HEK293T (cell line): ENCODE measurements at regions not wholly inside any gene's neighbourhood (a gene's known extent, or its start where the extent isn't known, plus 50 kb on each side); places are given as distances from the start of the nearest gene placed in this dataset.

Experiments used
- ARNT ChIP-seq: fragments of 450-650 bp; IDR thresholded peaks from 2 replicates; pipeline ENCODE4 v1.6.1; 2017; ENCODE audit warnings: mild to moderate bottlenecking
- BHLHE40 ChIP-seq: fragments of 450-650 bp; IDR thresholded peaks from 2 replicates; pipeline ENCODE4 v1.6.1; 2016; ENCODE audit warnings: mild to moderate bottlenecking, moderate library complexity, borderline replicate concordance
- FOXA1 ChIP-seq: fragments of 450-650 bp; IDR thresholded peaks from 2 replicates; pipeline ENCODE4 v1.6.1; 2016; ENCODE audit warnings: mild to moderate bottlenecking
- FOXK2 ChIP-seq: fragments of 450-650 bp; IDR thresholded peaks from 2 replicates; pipeline ENCODE4 v1.6.1; 2016; ENCODE audit warnings: mild to moderate bottlenecking
- FOXM1 ChIP-seq: fragments of 450-650 bp; IDR thresholded peaks from 2 replicates; pipeline ENCODE4 v1.6.1; 2017; ENCODE audit warnings: mild to moderate bottlenecking, borderline replicate concordance
- HDGF ChIP-seq: fragments of 450-650 bp; IDR thresholded peaks from 2 replicates; pipeline ENCODE4 v1.6.1; 2017; ENCODE audit warnings: antibody characterized with exemption, borderline replicate concordance
- LEF1 ChIP-seq: fragments of 450-650 bp; IDR thresholded peaks from 2 replicates; pipeline ENCODE4 v1.6.1; 2017; ENCODE audit warnings: mild to moderate bottlenecking, borderline replicate concordance
- SP1 ChIP-seq: fragments of 450-650 bp; IDR thresholded peaks from 2 replicates; pipeline ENCODE4 v1.6.1; 2017
- SUZ12 ChIP-seq: fragments of 450-650 bp; IDR thresholded peaks from 2 replicates; pipeline ENCODE4 v1.6.1; 2016; ENCODE audit warnings: mild to moderate bottlenecking
- TARDBP ChIP-seq: fragments of 450-650 bp; IDR thresholded peaks from 2 replicates; pipeline ENCODE4 v1.6.1; 2016
- ZNF384 ChIP-seq: fragments of 450-650 bp; IDR thresholded peaks from 2 replicates; pipeline ENCODE4 v1.6.1; 2016
- TF ChIP-seq, protein P1 (sequence below): fragments of 450-650 bp; IDR thresholded peaks from 2 replicates; pipeline ENCODE4 v1.6.1; 2016

GRCh38 chr3:178386880-178387279, 149.4 kb upstream of the KCNMB2 start:
- TF ChIP-seq, protein P1, sequence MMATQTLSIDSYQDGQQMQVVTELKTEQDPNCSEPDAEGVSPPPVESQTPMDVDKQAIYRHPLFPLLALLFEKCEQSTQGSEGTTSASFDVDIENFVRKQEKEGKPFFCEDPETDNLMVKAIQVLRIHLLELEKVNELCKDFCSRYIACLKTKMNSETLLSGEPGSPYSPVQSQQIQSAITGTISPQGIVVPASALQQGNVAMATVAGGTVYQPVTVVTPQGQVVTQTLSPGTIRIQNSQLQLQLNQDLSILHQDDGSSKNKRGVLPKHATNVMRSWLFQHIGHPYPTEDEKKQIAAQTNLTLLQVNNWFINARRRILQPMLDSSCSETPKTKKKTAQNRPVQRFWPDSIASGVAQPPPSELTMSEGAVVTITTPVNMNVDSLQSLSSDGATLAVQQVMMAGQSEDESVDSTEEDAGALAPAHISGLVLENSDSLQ = no peak
- TF ChIP-seq ZNF384 (no peak), FOXM1 (no peak), TARDBP (no peak), BHLHE40 (no peak), FOXA1 (no peak), HDGF (no peak), ARNT (no peak), SP1 (no peak), SUZ12 (no peak), FOXK2 (no peak), LEF1 (no peak)
